ENCODE measurements at regions not wholly inside any gene's neighbourhood (a gene's known extent, or its start where the extent isn't known, plus 50 kb on each side); places are given as distances from the start of the nearest gene placed in this dataset.

- no peak for DNase-seq (ENCODE audit: low read depth)
- no peak overlapping the region for H3K4me3 ChIP-seq (ENCODE audit: low read depth, low read length)
- no peak for TF ChIP-seq CTCF (IDR thresholded peaks at IDR 0.05; ENCODE audit: control insufficient read depth, extremely low read depth, insufficient read depth)
Measured at GRCh38 chr2:100194951-100195350, 52.6 kb upstream of the AFF3 start.

DNA sequence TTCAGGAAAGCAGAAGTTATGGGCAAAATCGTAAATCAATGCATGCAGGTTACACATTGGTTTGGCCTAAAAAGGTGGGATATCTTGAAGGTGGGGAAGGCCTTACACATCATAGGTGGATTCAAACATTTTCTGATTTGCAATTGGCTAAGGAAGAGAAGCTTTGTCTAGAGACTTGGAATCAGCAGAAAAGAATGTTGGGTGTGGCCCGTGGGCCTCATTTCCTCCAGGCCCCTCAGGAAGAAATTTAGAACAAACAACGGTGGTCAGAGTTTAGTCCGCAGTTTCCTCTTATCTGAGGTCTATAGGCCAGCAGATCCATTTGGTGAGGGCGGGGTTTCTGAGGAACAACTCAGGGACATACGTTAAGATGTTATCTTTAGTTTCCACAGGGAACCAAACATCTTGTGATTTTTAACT lies 50.9 kb upstream of the AFF3 start:
- H3K4me3 ChIP-seq (ENCODE audit: low read depth, low read length) = no peak overlapping the region
- TF ChIP-seq CTCF (IDR thresholded peaks at IDR 0.05; ENCODE audit: control insufficient read depth, extremely low read depth, insufficient read depth) = no peak
- no peak for DNase-seq (ENCODE audit: low read depth)

DNA sequence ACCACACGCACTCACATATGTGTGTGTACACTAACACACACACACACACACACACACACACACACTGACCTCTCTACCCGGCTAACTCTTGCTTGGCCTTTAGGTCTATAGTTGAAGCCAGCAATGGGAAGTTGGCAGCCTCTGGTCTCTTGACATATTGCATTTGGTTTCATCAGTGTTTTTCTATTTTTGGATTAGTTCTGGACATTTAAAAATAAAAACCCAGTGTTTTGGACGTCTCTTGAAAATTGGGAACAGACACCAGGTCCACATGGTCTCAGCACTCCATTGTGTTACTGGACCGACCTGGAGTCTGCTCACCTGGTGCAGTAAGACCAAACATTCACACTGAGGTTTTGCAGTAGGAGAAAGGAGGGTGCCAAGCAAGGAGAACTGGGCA lies 50.4 kb upstream of the AFF3 start:
- no peak overlapping the region for H3K4me3 ChIP-seq (ENCODE audit: low read depth, low read length)
- no peak for DNase-seq (ENCODE audit: low read depth)
- no peak for TF ChIP-seq CTCF (IDR thresholded peaks at IDR 0.05; ENCODE audit: control insufficient read depth, extremely low read depth, insufficient read depth)

DNA sequence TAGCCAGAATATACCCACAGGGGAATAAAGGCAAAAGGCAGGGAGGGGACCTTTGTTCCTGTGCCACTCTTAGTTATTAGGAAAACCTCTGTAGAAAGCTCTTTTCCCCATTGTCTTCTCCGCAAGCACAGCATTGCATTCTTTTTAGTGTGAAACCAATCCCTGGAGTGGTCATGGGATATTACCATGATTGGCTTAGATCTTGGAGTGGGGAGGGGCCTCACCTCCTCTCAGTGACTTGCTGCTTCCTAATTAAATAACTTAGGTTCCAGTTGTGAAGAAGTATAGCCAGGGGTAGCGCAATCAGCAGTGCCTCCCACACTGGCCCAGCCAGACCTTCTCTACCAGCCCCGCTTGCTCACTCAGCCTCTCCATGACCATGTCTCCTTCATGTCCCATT lies 49.9 kb upstream of the AFF3 start:
- no peak for TF ChIP-seq CTCF (IDR thresholded peaks at IDR 0.05; ENCODE audit: control insufficient read depth, extremely low read depth, insufficient read depth)
- no peak overlapping the region for H3K4me3 ChIP-seq (ENCODE audit: low read depth, low read length)
- DNase-seq (ENCODE audit: low read depth) = no peak

Data from LNCaP clone FGC (cell line).